MM.1S (cell line): ENCODE measurements at regions not wholly inside any gene's neighbourhood (a gene's known extent, or its start where the extent isn't known, plus 50 kb on each side); places are given as distances from the start of the nearest gene placed in this dataset.

Experiments
- CTCF ChIP-seq: fragments of 300-600 bp; sonication (generic); IDR thresholded peaks from 2 replicates; pipeline ENCODE4 v1.5.1; 2016; ENCODE audit warnings: antibody characterized with exemption, low read length, mixed read lengths
- EZH2 ChIP-seq: fragments of 300-600 bp; sonication (generic); optimal IDR thresholded peaks from 2 replicates; pipeline ENCODE3; 2017; ENCODE audit warnings: low read depth, mild to moderate bottlenecking, antibody characterized with exemption, low read length, mixed read lengths
- EZH2phosphoT487 ChIP-seq: fragments of 300-600 bp; sonication (generic); IDR thresholded peaks from 2 replicates; pipeline ENCODE4 v1.6.1; 2018; ENCODE audit warnings: antibody characterized with exemption, low read length

- TF ChIP-seq CTCF, result no peak
- no peak for TF ChIP-seq EZH2
- TF ChIP-seq EZH2phosphoT487, result no peak
Measured at GRCh38 chr5:96528826-96529474, 95.9 kb upstream of the PCSK1 start.
